T-helper 1 cell (primary cell): ENCODE measurements at regions not wholly inside any gene's neighbourhood (a gene's known extent, or its start where the extent isn't known, plus 50 kb on each side); places are given as distances from the start of the nearest gene placed in this dataset.

ENCODE experiments used
- DNase-seq, 5 donors: peaks; one replicate each; pipeline ENCODE4 v3.0.0-alpha.2; 2012 to 2020

GRCh38 chr9:105065098-105066088 lies 137.4 kb upstream of the ABCA1 start:
- DNase-seq: no peak

GRCh38 chr9:105066275-105066865 lies 138.4 kb upstream of the ABCA1 start:
- no peak for DNase-seq

DNA sequence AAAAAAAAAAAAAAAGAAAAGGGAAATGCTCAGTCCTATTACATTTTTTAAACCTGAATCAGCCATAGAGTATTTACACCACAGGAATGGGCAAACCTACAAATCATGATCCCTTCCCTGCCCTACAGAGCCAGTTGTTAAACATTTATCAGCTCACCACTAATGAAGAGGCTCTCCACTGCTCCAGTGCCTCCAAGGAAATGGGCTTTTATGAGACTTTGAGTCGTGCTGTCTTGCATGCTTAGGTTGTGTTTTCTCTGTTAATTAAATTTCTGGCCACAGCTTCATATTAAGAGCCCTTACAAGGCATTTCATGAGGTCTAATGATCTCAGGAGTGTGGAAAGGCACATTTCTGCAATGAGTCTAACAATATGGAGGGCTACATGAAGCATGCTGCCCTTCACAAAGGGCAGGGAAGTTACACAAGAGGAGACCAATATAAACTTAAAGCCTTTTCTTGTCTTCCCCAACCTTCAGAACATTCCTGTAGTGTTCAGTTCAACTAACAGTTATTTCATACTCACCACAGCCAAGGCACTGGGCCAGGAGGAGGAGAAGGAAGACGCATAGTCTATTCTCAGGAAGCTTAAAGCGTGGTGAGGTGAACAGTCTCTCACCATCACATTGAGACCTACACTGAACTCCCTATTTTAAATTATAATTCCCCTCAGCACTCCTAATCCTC lies 140.1 kb upstream of the ABCA1 start:
- no peak for DNase-seq

- no peak for DNase-seq
Measured at GRCh38 chr9:105069285-105069684, 141.3 kb upstream of the ABCA1 start.

- no peak for DNase-seq
Measured at GRCh38 chr9:105069696-105070095, 141.7 kb upstream of the ABCA1 start.

- no peak for DNase-seq
Measured at GRCh38 chr9:105070176-105070575, 142.2 kb upstream of the ABCA1 start.

DNA sequence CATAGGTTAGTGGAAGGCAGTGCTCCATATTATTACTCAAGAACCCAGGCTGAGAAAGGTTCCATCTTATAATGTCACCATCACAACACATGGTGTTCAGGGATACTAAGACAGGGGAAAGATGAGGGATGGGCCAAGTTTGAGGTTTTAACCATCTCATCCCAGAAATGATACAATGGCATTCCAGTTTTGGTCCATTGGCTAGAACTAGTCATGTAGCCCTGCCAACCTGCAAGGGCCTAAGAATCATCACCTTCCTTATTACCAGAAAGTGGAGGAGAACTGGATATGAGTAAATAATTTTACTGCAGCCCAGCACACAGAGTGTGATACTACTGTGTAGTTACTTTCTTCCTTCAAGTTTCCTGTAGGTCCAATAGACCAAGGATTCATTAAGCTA lies 144.5 kb upstream of the ABCA1 start:
- no peak for DNase-seq

GRCh38 chr9:105073147-105073546 lies 145.2 kb upstream of the ABCA1 start:
- no peak for DNase-seq

DNA sequence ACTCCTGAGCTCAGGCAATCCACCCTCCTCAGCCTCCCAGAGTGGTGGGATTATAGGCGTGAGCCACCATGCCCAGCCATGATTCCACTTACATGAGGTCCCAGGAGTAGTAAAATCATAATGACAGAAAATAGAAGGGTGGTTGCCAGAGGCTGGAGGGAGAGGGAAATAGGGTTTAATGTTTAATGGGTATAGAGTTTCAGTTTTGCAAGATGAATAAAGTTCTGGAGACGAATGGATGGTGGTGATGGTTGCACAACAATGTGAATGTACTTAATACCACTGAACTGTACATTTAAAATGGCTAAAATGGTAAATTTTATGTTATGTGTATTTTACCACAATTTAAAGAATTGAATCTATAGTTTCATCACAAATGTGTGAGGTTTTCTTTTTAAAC lies 146.5 kb upstream of the ABCA1 start:
- DNase-seq: no peak

GRCh38 chr9:105076729-105077128 lies 148.8 kb upstream of the ABCA1 start:
- no peak for DNase-seq

- no peak for DNase-seq
Measured at GRCh38 chr9:105079457-105079856, 151.5 kb upstream of the ABCA1 start.

DNA sequence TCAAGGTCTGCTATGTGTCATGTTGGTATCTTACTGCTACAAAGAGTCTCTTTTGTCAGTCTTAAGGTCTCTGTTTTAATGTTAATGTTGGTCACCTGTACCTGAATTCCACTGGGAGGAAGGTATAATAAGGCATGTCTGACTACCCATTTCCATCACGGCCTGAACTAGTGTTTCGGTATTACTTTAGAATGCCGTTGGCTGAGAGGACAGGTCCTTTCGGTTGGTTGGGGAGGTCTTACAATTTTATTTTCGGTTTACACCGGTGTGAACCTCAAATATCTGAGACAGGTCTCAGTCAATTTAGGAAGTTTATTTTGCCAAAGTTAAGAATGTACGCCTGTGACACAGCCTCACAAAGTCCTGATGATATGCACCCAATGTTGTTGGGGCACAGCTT lies 154.9 kb upstream of the ABCA1 start:
- DNase-seq: no peak

DNA sequence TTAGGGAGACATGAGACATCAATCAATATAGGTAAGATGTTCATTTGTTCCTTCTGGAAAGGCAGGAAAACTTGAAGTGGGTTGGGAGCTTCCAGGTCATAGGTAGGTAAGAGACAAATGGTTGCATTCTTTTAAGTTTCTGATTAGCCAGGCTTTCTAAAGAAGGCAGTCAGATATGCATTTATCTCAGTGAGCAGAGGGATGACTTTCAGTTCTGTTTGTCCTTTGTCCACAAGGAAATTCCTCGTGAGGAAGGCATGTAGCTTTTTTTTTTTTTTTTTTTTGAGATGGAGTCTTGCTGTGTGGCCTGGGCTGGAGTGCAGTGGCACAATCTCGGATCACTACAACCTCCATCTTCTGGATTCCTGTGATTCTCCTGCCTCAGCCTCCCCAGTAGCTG lies 155.3 kb upstream of the ABCA1 start:
- DNase-seq: no peak

DNA sequence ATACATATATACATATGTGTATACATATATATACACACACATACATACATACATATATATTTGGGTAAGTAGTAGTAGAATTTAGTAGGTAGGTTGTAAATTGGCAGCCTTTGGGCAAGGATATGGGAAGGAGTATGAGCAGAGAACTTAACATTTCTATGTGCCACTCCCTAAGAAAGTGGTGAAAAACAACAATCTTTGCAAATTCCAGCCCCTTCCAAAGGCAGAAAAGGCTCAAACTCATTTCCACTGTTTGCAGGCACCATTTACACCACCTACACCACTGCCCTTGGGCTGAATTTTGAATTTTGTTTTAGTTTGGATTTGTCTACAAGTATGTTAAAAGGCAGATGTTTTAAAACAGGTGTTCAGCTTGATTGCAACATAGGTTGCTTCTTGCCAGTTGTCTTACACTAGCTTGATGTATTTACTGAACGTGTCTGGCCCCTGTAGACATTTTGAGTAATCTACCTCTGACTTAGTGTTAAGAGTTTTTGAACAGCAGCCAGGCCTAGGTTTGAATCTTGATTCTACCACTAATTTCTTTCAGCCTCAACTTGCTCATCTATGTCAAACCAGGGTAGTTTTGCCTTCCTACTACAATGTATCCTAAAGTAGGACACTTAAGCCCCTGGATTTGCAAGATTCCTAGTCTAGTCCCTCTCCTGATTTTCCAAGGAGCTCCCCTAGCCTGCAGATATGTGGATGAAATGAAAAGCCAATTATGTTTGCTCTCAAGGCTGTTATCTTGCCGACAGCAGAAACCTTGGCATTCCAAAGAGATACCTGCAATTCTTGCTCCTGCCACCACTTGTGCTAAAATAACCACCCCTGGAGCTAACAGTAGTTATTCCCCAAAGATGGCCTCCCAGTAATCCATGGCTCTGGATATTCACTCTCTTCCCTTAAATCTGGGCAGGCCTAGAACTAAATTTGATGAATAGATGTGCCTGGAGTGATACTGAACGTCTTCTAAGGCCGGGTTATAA lies 156.2 kb upstream of the SLC44A1 start:
- DNase-seq: no peak

GRCh38 chr9:105089874-105090273 lies 154.6 kb upstream of the SLC44A1 start:
- no peak for DNase-seq

DNA sequence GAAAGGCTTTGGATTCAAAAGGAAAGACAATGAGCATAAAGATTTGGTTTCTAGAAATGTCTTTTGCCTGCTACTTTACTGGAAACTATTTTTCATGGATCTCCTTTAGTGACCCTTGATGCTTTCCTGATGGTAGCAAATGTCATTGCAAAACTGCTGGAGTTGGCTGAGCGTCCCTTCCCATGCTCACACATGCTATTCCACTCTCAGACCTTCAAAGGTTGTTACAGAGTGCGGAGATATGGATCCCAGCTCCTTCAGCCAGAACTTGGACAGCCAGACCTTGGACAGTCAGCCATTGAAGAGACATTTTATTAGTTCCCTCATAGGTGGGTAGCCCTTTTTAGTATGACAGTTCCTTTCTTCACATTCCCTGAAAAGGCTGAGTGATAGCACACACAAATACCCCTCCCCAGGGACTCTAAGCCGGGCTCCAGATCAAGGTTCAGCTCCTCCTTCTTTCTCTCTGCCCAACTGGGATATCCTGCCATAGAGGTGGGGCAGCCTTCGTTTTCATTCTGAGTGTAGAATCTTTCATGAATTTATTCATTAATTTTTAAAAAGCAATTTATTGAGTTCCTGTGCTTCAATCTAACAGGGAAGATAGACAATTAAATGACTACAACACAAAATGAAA lies 153.3 kb upstream of the SLC44A1 start:
- no peak for DNase-seq

DNA sequence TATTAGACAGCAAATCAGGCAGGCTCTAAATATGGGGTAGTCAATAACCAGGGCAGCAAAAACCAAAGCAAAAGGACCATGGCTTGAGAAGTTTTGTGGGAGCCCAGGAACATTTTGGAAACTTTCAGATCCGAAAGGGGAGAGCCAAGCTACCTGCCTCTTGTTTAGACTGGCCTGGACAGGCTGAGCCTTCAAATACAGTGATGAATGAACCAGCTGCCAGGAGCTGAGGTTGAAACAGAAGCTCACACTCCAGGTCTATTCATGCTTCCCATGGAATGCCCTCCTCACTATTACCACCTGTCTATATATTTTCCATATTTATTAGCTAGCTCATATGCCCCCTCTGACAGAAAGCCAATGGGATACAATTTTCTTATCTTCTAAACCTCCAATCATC lies 150.8 kb upstream of the SLC44A1 start:
- no peak for DNase-seq

- DNase-seq: no peak
Measured at GRCh38 chr9:105098370-105098769, 146.1 kb upstream of the SLC44A1 start.

DNA sequence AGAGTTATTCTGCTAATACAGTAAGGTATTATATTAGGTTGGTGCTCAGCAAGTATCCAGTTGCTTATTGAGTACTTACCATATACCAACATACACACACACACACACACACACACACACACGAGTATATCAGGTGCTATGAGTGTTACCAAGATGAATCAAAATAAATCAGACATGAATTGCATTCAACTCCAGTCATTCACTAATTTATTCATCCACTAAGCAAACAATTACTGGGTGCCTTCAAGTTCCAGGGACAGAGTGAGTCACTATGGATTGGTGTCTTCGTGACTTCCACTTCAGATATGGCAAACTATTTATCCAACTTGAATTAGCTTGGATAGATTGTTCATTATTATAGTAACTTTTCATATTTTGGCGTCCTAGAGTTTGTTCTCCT lies 140.7 kb upstream of the SLC44A1 start:
- no peak for DNase-seq

DNA sequence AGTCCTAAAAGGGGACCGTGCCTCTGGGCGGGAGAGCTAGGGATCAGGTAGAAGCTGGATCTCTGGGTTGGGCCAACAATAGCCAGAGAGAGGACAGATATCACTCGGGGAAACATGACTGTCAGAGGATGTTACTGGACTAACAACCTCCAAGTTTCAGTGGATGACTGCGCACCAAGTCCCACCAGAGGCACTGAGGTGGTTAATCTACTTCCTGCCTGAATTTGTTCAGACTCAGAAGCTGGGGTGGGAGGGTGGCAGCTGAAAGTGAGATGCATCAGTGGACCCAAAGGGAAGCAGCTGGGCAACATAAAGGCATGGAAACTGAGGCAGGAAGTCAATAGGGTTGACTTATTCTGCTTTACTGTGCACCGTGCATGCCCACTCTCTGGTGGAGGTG lies 130.1 kb upstream of the SLC44A1 start:
- peak in 1 of 5 donors; percentile 58 for DNase-seq

GRCh38 chr9:105114964-105115728 lies 129.3 kb upstream of the SLC44A1 start:
- DNase-seq: peak in 1 of 5 donors; percentile 70
